ENCODE measurements at regions not wholly inside any gene's neighbourhood (a gene's known extent, or its start where the extent isn't known, plus 50 kb on each side); places are given as distances from the start of the nearest gene placed in this dataset.

GRCh38 chr2:6580982-6581381 lies 284.7 kb downstream of the CMPK2 start:
- DNase-seq (no peak), ATAC-seq (no peak), FAIRE-seq (no peak)
- no peaks in the 10 kb centered on the region for H3K9me3 ChIP-seq
- H3K4me3 ChIP-seq, result no peak overlapping the region
- no peaks in the 10 kb centered on the region for H3K4me1 ChIP-seq
- 72 to 87% methylated on average over 4 of the region's 4 CpGs for WGBS, 2 donors
- no peaks in the 10 kb centered on the region for H3K27me3 ChIP-seq
- intact Hi-C loops (cut with DNase I), result no loop called here
- H3K36me3 ChIP-seq, result no peaks in the 10 kb centered on the region
- TF ChIP-seq CTCF (IDR thresholded peaks at IDR 0.05), result no peak
- H3K27ac ChIP-seq, result no peak overlapping the region

- intact Hi-C loops (cut with DNase I), result no loop called here
- no peak overlapping the region for H3K27ac ChIP-seq
- no peak for TF ChIP-seq CTCF (IDR thresholded peaks at IDR 0.05)
- 59 to 60% methylated on average over 6 of the region's 6 CpGs for WGBS, 2 donors
- ATAC-seq, result no peak
- no peaks in the 10 kb centered on the region for H3K4me1 ChIP-seq
- H3K36me3 ChIP-seq, result no peaks in the 10 kb centered on the region
- H3K4me3 ChIP-seq, result no peak overlapping the region
- no peak for FAIRE-seq
- H3K9me3 ChIP-seq, result no peaks in the 10 kb centered on the region
- no peak for DNase-seq
- H3K27me3 ChIP-seq, result no peaks in the 10 kb centered on the region
These were observed 276.6 kb downstream of the CMPK2 start for GRCh38 chr2:6589150-6589549.

- DNase-seq (no peak), ATAC-seq (no peak), FAIRE-seq (no peak)
- Histone ChIP-seq H3K4me1 (no peaks in the 10 kb centered on the region), H3K9me3 (no peaks in the 10 kb centered on the region), H3K27ac (no peak overlapping the region), H3K4me3 (no peak overlapping the region), H3K36me3 (no peaks in the 10 kb centered on the region), H3K27me3 (no peaks in the 10 kb centered on the region)
- TF ChIP-seq CTCF (IDR thresholded peaks at IDR 0.05), result no peak
- WGBS, 2 donors, result 59 to 70% methylated on average over 3 of the region's 3 CpGs
- intact Hi-C loops (cut with DNase I), result no loop called here
These were observed 275.3 kb downstream of the CMPK2 start for GRCh38 chr2:6590442-6590841.

GRCh38 chr2:6602471-6602870 lies 263.2 kb downstream of the CMPK2 start:
- Histone ChIP-seq H3K4me3 (no peak overlapping the region), H3K9me3 (no peaks in the 10 kb centered on the region), H3K27ac (no peak overlapping the region), H3K27me3 (no peaks in the 10 kb centered on the region), H3K4me1 (no peaks in the 10 kb centered on the region), H3K36me3 (no peaks in the 10 kb centered on the region)
- WGBS, 2 donors, result 83 to 88% methylated on average over 4 of the region's 4 CpGs
- DNase-seq, result no peak
- intact Hi-C loops (cut with DNase I), result no loop called here
- no peak for FAIRE-seq
- no peak for ATAC-seq
- TF ChIP-seq CTCF (IDR thresholded peaks at IDR 0.05), result no peak

- Histone ChIP-seq H3K4me3 (no peak overlapping the region), H3K36me3 (no peaks in the 10 kb centered on the region), H3K4me1 (no peaks in the 10 kb centered on the region), H3K27me3 (no peaks in the 10 kb centered on the region), H3K9me3 (no peaks in the 10 kb centered on the region), H3K27ac (no peak overlapping the region)
- DNase-seq (no peak), FAIRE-seq (no peak), ATAC-seq (no peak)
- intact Hi-C loops (cut with DNase I), result no loop called here
- TF ChIP-seq CTCF (IDR thresholded peaks at IDR 0.05), result no peak
- WGBS, 2 donors, result 42 to 50% methylated on average over 7 of the region's 7 CpGs
These were observed 259.7 kb downstream of the CMPK2 start for GRCh38 chr2:6605836-6606505.

Data from pancreas (tissue), 10 donors.